HG03025 (cell line): ENCODE measurements at regions not wholly inside any gene's neighbourhood (a gene's known extent, or its start where the extent isn't known, plus 50 kb on each side); places are given as distances from the start of the nearest gene placed in this dataset.

ENCODE experiments used
- ATAC-seq: cut with Tn5 transposase; IDR thresholded peaks from one replicate; pipeline ENCODE4 v1.9.1; 2021; ENCODE audit warnings: mild to moderate bottlenecking, moderate library complexity; ENCODE audit not compliant: unreplicated experiment, low FRiP score

DNA sequence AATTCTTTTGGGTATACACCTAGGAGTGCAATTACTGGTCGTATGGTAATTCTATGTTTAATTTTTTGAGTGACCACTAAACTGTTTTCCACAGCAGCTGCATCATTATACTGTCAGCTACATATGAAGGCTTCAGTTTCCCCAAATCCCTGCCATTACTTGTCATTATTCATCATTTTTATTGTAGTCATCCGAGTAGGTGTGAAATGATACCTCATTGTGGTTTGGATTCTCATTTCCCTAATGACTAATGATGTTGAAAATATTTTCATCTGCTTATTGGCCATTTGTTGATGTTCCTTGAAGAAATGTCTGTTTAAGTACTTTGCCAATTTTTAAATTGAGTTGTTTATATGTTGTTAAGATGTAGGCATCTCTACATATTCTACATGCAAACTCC lies 633.6 kb upstream of the IMPG1 start:
- no peak for ATAC-seq

DNA sequence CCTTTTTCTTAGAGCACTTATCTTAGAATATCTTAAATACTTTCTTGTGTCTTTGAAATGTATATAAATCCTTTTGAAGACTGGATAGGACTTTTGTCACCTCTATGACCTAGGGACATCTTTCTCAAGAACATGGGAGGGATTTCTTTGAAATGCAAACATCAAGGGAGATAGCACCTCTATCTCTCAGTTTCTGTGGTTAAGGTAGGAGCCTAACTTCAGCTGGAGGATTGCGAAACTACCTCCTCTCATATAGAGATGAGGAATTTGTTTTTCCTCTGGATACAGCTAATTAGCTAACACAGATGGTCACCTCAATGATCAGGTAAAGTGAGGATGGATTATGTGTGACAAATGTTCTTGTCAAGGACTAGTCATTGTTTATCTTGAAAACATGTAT lies 631.3 kb upstream of the IMPG1 start:
- ATAC-seq: no peak

GRCh38 chr6:76703285-76703684 lies 630.8 kb upstream of the IMPG1 start:
- no peak for ATAC-seq

GRCh38 chr6:76702187-76702586 lies 629.7 kb upstream of the IMPG1 start:
- ATAC-seq: no peak

DNA sequence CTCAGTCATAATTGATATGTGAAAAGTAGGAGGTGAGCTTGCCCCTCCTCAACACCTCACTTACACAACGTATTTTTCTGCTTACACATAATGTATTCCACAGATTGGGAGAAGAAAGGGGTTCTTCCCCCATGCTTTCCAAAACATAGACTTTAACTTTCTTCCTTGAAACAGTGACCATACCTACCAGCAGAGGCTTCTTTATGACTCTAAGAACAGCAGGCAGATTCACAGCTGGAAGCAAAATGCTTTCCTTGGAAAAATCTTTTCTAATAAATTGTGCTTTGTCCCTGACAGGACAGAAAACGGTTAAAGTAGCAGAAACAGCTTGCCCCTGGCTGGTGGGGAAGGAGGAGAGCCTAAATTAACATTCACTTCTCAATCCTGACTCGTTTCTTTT lies 629.1 kb upstream of the IMPG1 start:
- no peak for ATAC-seq

DNA sequence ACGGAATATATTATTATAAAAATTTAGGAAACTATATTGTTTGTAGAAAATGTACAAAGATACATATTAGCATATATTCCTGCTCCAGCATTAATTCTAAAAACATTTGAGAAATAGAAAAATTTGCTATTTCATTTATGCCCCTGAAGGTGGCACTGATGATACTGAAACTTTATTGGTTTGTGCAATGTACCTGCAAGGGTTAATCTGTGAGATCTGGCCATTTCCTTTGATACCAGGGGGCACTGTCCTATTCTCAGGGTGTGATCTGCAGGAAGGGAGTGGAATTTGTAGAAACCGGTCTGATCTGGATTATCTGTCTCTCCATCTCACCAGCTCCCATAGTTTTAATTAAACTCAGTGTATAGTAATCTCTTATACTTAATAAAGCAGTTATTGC lies 625.1 kb upstream of the IMPG1 start:
- no peak for ATAC-seq

GRCh38 chr6:76694795-76695194 lies 622.3 kb upstream of the IMPG1 start:
- ATAC-seq: no peak

DNA sequence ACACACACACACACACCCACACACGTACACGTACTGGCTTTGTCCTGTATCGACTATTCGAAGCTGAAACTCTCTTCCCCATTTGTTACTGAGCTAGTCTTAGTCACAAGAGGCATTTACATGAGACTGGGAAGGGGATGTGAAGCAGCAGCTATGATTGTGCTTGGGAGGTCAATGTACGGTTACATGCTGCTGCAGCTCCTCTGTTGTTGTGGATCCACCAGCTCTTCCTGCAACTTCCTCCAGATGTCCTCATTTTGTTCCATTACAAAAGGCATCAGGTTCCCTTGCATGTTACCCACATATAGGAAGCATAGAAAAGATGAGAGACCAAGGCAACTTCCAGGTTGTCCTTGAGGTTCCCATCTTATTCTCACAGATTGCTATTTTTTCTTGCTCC lies 612.4 kb upstream of the IMPG1 start:
- no peak for ATAC-seq

DNA sequence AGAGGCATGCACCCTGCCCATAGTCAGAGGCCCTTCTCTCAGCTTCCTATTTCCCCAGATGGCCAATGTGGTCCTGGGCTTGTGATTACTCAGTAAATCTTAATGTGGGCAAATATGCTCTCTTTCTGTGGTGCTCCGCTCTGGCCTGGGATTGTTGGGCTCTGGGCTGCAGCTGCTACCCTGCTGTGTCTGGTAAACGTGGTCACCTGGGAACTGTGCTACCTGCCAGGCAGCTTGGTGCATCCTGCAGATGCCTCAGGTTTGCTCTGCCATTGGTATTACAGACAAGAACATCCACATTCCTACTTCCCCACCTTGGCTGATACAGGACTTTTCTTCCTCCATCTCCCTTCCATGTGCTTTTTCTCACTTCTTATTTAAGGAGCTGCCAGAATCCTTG lies 611.5 kb upstream of the IMPG1 start:
- no peak for ATAC-seq

- no peak for ATAC-seq
These were observed 610.4 kb upstream of the IMPG1 start for GRCh38 chr6:76682842-76683241.

- ATAC-seq: no peak
These were observed 609.3 kb upstream of the IMPG1 start for GRCh38 chr6:76681781-76682180.

DNA sequence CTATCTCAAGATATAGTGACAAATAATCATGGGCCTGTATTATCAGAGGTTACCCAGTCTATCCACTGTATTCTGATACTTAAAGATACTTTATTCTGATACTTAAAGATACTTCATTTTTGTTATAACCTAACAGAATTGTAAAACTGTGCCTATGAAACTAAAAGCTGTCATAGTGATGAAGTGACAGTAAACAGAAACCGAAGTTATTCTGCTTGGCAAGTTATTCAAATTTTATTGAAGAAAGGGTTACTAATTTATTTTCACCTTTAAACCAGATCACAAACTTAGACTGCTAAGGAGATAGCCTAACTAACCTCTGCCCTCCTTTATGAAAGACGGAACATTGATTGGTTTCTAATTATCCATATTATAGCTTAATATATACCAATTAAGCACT lies 604.6 kb upstream of the IMPG1 start:
- no peak for ATAC-seq

DNA sequence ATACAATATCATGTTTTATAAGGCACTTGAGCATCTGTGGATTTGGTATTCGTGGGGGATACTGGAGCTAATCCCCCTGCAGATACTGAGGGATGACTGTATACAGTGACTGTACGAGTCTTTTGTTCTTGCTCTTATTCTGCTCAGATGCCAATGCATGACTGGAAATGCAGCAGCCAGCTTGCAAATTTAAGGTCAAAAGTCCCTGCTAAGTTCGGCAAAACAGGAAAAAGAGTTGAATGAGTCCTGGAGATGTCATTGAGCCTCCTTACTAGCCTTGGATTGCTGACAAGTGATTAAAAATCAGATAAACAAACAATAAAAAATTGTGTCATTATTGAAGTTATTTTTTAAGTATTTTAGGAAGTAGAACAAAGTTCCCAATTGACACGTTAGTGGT lies 599.3 kb upstream of the IMPG1 start:
- ATAC-seq: no peak

GRCh38 chr6:76644231-76644630 lies 571.8 kb upstream of the IMPG1 start:
- ATAC-seq: no peak

- no peak for ATAC-seq
These were observed 567.5 kb upstream of the IMPG1 start for GRCh38 chr6:76639941-76640340.

DNA sequence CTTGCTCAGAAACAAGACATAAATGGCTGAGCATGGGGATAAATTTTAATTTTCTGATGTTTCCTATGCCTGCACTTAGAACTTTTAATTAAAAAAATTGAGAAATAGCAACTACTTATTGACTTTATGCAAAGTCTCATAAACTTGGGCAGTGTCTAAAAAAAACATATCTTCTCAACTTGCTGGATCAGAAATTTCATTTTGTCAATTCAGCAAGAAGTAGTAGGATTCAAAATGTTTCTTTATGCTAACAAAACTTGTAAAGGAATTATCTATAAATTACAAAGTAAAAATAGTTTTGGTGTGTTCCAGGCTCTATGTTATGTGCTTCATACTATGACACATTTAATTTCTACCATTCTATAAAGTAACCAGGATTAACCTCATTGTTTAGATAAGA lies 562.2 kb upstream of the IMPG1 start:
- ATAC-seq: no peak

DNA sequence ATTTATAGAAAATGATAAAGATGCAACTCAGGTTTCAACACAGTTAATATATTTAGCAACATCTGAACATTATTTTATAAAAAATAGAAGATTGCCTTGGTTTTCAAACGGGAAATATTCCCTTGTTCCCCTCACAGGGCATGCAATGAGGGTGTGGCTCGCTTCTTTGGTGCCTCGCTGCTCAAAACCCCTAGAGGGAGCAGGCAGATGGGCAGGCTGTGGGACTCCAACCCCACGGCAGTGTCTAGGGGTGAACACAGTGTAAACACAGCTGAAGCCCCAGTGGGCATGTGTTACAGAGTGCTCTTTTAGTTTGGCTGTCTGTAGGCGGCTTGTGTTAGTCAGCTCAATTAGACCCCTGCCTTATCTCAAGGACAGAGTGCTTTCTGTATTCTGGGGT lies 560.8 kb upstream of the IMPG1 start:
- ATAC-seq: no peak

- ATAC-seq: no peak
These were observed 559.2 kb upstream of the IMPG1 start for GRCh38 chr6:76631622-76632021.

DNA sequence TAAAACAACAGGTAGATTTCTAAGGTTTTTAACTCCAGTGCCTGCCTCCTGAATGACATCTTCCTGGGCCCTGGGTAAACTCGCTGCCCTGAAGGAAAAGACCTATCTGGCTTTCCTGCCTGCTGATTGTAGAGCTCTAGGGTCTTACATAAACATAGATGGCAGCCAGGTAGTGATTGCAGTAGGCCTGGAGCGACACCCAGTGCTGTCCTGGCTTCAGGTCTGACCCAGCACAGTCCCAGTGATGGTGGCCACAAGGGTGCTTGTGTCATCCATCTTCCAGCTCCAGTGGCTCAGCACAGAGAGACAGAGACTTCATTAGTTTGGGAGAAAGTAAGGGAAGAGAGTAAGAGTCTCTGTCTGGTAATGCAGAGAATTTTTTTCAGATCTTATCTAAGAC lies 542.9 kb upstream of the IMPG1 start:
- no peak for ATAC-seq

- no peak for ATAC-seq
These were observed 540.5 kb upstream of the IMPG1 start for GRCh38 chr6:76612954-76613353.

DNA sequence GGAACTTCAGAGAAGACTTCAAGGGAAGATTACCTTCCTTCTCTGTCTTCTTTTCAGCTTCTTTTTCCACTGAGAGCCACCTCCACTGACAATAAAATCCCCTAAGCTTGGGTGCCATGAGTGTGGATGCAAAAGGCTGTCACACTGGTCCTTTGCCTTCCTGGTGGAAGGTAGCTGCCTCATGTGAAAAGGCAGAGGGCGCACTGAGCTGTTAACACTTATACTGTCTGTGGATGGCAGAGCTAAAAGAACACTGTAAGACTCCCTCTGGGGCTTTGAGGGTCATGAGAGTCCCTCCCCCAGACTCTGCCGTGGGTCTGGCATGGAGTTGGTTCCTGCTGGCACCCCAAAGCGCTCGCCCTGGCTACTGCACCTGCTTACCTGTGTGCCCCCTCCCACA lies 536.7 kb upstream of the IMPG1 start:
- ATAC-seq: no peak

DNA sequence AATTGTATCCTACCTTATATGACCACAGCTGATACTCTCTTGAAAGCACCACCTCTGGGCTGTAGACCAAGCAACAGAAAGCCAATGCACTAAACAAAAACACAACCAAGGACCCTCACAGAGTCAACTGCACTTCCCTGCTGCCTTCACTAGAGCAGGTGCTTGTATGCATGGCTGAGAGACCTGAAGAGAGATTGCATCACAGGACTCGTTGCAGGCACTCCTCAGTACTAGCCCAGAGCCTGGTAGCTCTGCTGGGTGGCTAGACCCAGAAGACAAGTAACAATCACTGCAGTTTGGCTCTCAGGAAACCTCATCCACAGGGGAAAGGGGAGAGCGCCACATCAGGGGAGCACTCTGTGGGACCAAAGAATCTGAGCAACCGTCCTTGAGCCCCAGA lies 521.6 kb upstream of the IMPG1 start:
- ATAC-seq: no peak

DNA sequence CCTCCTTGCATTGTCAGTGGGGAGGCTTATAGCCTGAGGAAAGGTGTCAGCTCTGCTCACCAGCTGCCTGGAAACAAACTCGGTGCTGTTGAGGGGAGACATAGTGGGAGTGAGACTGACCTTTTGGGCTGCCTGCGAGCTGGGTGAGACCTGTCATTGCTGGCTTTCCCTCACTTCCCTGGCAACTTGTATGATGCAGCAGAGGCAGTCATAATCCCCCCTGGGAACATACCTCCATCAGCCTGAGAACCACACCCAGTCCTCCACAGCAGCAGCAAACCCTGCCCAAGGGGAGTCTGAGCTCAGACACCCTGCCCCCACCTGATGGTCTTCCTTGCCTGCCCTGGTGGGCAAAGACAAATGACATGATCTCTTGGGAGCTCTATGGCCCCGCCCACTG lies 521.2 kb upstream of the IMPG1 start:
- no peak for ATAC-seq

DNA sequence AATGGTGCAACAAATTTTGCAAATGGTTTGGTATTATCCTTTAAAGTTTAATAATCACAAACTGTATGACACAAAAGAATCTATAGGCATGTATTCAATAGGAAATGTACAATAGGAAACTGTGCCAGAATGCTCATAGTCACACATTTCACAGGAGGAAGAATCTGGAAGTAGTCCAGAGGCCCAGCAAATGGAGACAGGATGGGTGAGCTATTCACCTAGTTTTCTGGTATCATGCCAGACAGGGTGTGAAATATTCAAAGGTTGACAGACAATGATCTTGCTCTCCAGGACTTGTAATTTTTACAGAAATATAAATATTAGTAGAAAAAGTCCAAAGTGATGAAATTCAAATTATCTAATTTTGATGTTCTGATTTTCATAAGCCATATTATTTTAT lies 520.1 kb upstream of the IMPG1 start:
- ATAC-seq: no peak
